Mesothelial cell of epicardium (in vitro differentiated cells): ENCODE measurements at regions not wholly inside any gene's neighbourhood (a gene's known extent, or its start where the extent isn't known, plus 50 kb on each side); places are given as distances from the start of the nearest gene placed in this dataset.

Experiments used
- DNase-seq, 2 experiments: peaks; one replicate each; pipeline ENCODE4 v3.0.0; 2021; ENCODE audit warnings: low spot score in 2 of 2; ENCODE audit not compliant: unreplicated experiment in 2 of 2
- H3K27ac Mint-ChIP-seq: 2 replicates; pipeline ENCODE4 v1.8.0; 2021; ENCODE audit warnings: mixed read lengths
- H3K27me3 Mint-ChIP-seq: 2 replicates; pipeline ENCODE4 v1.8.0; 2021; ENCODE audit warnings: low read depth, mixed read lengths
- H3K36me3 Mint-ChIP-seq: 2 replicates; pipeline ENCODE4 v1.8.0; 2021; ENCODE audit warnings: mixed read lengths
- H3K4me1 Mint-ChIP-seq: 2 replicates; pipeline ENCODE4 v1.8.0; 2021; ENCODE audit warnings: mixed read lengths
- H3K4me3 Mint-ChIP-seq: 2 replicates; pipeline ENCODE4 v1.8.0; 2021; ENCODE audit warnings: mild to moderate bottlenecking, moderate library complexity, mixed read lengths
- H3K9me3 Mint-ChIP-seq: 2 replicates; pipeline ENCODE4 v1.8.0; 2021; ENCODE audit warnings: mixed read lengths
- CTCF ChIP-seq: fragments of 200-600 bp; sonication (generic); IDR thresholded peaks from one replicate; pipeline ENCODE4 v1.5.0; 2021; ENCODE audit warnings: antibody characterized with exemption; ENCODE audit not compliant: unreplicated experiment

GRCh38 chr12:92421701-92422100 is 276.1 kb upstream of the BTG1 start:
- Mint-ChIP-seq H3K27ac (no peak overlapping the region), H3K4me1 (peaks cover 33% of the 10 kb centered on the region), H3K27me3 (no peaks in the 10 kb centered on the region), H3K9me3 (peaks cover 9% of the 10 kb centered on the region), H3K36me3 (no peaks in the 10 kb centered on the region), H3K4me3 (no peak overlapping the region)
- no peak for TF ChIP-seq CTCF
- DNase-seq: no peak

- Mint-ChIP-seq H3K27ac (no peak overlapping the region), H3K4me3 (no peak overlapping the region)
These were observed 275.4 kb upstream of the BTG1 start for GRCh38 chr12:92421042-92421441.

GRCh38 chr12:92419201-92419600 is 273.6 kb upstream of the BTG1 start:
- Mint-ChIP-seq H3K36me3 (no peaks in the 10 kb centered on the region), H3K27ac (no peak overlapping the region), H3K4me3 (no peak overlapping the region), H3K4me1 (peaks cover 29% of the 10 kb centered on the region), H3K27me3 (no peaks in the 10 kb centered on the region), H3K9me3 (peaks cover 9% of the 10 kb centered on the region)
- TF ChIP-seq CTCF: no peak
- no peak for DNase-seq

More at GRCh38 chr12:92421042-92421441, 275.4 kb upstream of the BTG1 start:
- no peak for DNase-seq
- no peak for TF ChIP-seq CTCF
- Mint-ChIP-seq H3K27me3 (no peaks in the 10 kb centered on the region), H3K36me3 (no peaks in the 10 kb centered on the region), H3K9me3 (peaks cover 9% of the 10 kb centered on the region), H3K4me1 (peaks cover 30% of the 10 kb centered on the region)

GRCh38 chr12:92418381-92418780 is 272.7 kb upstream of the BTG1 start:
- TF ChIP-seq CTCF: no peak
- H3K27me3 Mint-ChIP-seq: no peaks in the 10 kb centered on the region
- no peak for DNase-seq
- H3K4me3 Mint-ChIP-seq: no peak overlapping the region
- peaks cover 25% of the 10 kb centered on the region for H3K4me1 Mint-ChIP-seq
- no peak overlapping the region for H3K27ac Mint-ChIP-seq
- peaks cover 9% of the 10 kb centered on the region for H3K9me3 Mint-ChIP-seq
- no peaks in the 10 kb centered on the region for H3K36me3 Mint-ChIP-seq

GRCh38 chr12:92417373-92417772 is 271.7 kb upstream of the BTG1 start:
- H3K9me3 Mint-ChIP-seq: peaks cover 9% of the 10 kb centered on the region
- no peaks in the 10 kb centered on the region for H3K36me3 Mint-ChIP-seq
- TF ChIP-seq CTCF: no peak
- H3K27me3 Mint-ChIP-seq: no peaks in the 10 kb centered on the region
- no peak for DNase-seq
- H3K27ac Mint-ChIP-seq: no peak overlapping the region
- H3K4me3 Mint-ChIP-seq: no peak overlapping the region
- H3K4me1 Mint-ChIP-seq: peaks cover 24% of the 10 kb centered on the region

- Mint-ChIP-seq H3K4me1 (peaks cover 18% of the 10 kb centered on the region), H3K27me3 (no peaks in the 10 kb centered on the region), H3K9me3 (peaks cover 6% of the 10 kb centered on the region), H3K4me3 (no peak overlapping the region), H3K27ac (no peak overlapping the region), H3K36me3 (no peaks in the 10 kb centered on the region)
- DNase-seq: no peak
- TF ChIP-seq CTCF: no peak
These were observed 270.8 kb upstream of the BTG1 start for GRCh38 chr12:92416385-92416812.
